GM21360 (cell line): ENCODE measurements at regions not wholly inside any gene's neighbourhood (a gene's known extent, or its start where the extent isn't known, plus 50 kb on each side); places are given as distances from the start of the nearest gene placed in this dataset.
"Not testable (repeated sequence)": the region's sequence is repeated elsewhere in the genome, so short reads cannot be mapped to it uniquely, and the experiment has no call there.

ENCODE experiments used
- ATAC-seq: cut with Tn5 transposase; IDR thresholded peaks from one replicate; pipeline ENCODE4 v1.9.1; 2021; ENCODE audit warnings: mild to moderate bottlenecking, moderate library complexity; ENCODE audit not compliant: unreplicated experiment

GRCh38 chr5:52255308-52255707, 532.4 kb upstream of the ITGA1 start:
- ATAC-seq: no peak

- no peak for ATAC-seq
These were observed 524.9 kb upstream of the ITGA1 start for GRCh38 chr5:52262844-52263243.

GRCh38 chr5:52269401-52269800, 518.3 kb upstream of the ITGA1 start:
- no peak for ATAC-seq

- ATAC-seq: no peak
These were observed 517.9 kb upstream of the ITGA1 start for GRCh38 chr5:52269859-52270258.

- no peak for ATAC-seq
These were observed 512.1 kb upstream of the ITGA1 start for GRCh38 chr5:52275639-52276038.

GRCh38 chr5:52277101-52277500, 510.6 kb upstream of the ITGA1 start:
- no peak for ATAC-seq

- ATAC-seq: no peak
These were observed 505.1 kb upstream of the ITGA1 start for GRCh38 chr5:52282647-52283046.

- ATAC-seq: no peak
These were observed 504.5 kb upstream of the ITGA1 start for GRCh38 chr5:52283221-52283620.

- ATAC-seq: no peak
These were observed 486.9 kb upstream of the ITGA1 start for GRCh38 chr5:52300703-52301372.

- not testable (repeated sequence) for ATAC-seq
These were observed 482.9 kb upstream of the ITGA1 start for GRCh38 chr5:52304816-52305215.

- no peak for ATAC-seq
These were observed 459.4 kb upstream of the ITGA1 start for GRCh38 chr5:52328220-52328806.

- no peak for ATAC-seq
These were observed 456.0 kb upstream of the ITGA1 start for GRCh38 chr5:52331725-52332124.

- no peak for ATAC-seq
These were observed 453.3 kb upstream of the ITGA1 start for GRCh38 chr5:52334367-52334766.

- ATAC-seq: no peak
These were observed 448.4 kb upstream of the ITGA1 start for GRCh38 chr5:52339285-52339684.

GRCh38 chr5:52342361-52342760, 445.4 kb upstream of the ITGA1 start:
- ATAC-seq: no peak

- no peak for ATAC-seq
These were observed 431.3 kb upstream of the ITGA1 start for GRCh38 chr5:52356311-52356918.

GRCh38 chr5:52359261-52359660, 428.5 kb upstream of the ITGA1 start:
- no peak for ATAC-seq

- ATAC-seq: no peak
These were observed 426.7 kb upstream of the ITGA1 start for GRCh38 chr5:52360985-52361384.

GRCh38 chr5:52374286-52374685, 413.4 kb upstream of the ITGA1 start:
- ATAC-seq: no peak

GRCh38 chr5:52375969-52376368, 411.7 kb upstream of the ITGA1 start:
- ATAC-seq: no peak

- no peak for ATAC-seq
These were observed 411.1 kb upstream of the ITGA1 start for GRCh38 chr5:52376592-52376991.

GRCh38 chr5:52378237-52378636, 409.5 kb upstream of the ITGA1 start:
- no peak for ATAC-seq
